ENCODE measurements at regions not wholly inside any gene's neighbourhood (a gene's known extent, or its start where the extent isn't known, plus 50 kb on each side); places are given as distances from the start of the nearest gene placed in this dataset.

DNA sequence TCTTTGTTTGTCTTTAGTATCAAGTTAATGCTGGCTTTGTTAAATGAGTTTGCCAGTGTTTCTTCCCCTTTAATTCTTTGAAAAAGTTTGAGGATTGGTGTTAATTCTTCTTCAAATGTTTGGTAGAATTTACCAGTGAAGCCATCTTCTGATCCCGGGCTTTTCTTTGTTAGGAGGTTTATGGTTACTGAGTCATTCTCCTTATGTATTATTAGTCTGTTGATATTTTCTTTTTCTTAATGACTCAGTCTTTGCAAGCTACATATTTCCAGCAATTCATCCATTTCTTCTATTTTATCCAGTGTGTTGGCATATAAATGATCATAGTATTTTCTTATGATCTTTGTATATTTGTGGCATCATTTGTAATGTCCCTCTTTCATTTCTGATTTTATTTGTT is 74.5 kb upstream of the SPINK5 start:
- Histone ChIP-seq H3K27ac (ENCODE audit: low read depth, low read length) (no peak overlapping the region), H3K4me3 (ENCODE audit: insufficient read depth, low read depth, low read length) (no peak overlapping the region), H3K36me3 (ENCODE audit: insufficient read depth, low read length) (no peaks in the 10 kb centered on the region), H3K4me2 (ENCODE audit: low read length) (no peak overlapping the region), H2AFZ (ENCODE audit: low read depth, low read length) (no peak overlapping the region), H3K9ac (ENCODE audit: low read length) (no peak overlapping the region), H3K27me3 (ENCODE audit: insufficient read depth, low read length) (no peaks in the 10 kb centered on the region), H3K79me2 (ENCODE audit: insufficient read depth, low read length) (no peaks in the 10 kb centered on the region), H3K9me3 (ENCODE audit: insufficient read depth, low read depth, low read length) (no peaks in the 10 kb centered on the region), H3K4me1 (ENCODE audit: insufficient read depth, low read length) (no peaks in the 10 kb centered on the region), H4K20me1 (ENCODE audit: insufficient read depth, low read length) (no peaks in the 10 kb centered on the region)
- Mint-ChIP-seq H3K27ac (ENCODE audit: unreplicated experiment) (no peak overlapping the region), H3K4me3 (ENCODE audit: unreplicated experiment) (no peak overlapping the region), H3K27me3 (ENCODE audit: low read depth, unreplicated experiment) (no peaks in the 10 kb centered on the region), H3K4me1 (ENCODE audit: low read depth, unreplicated experiment) (no peaks in the 10 kb centered on the region), H3K36me3 (ENCODE audit: low read depth, unreplicated experiment) (no peaks in the 10 kb centered on the region), H3K9me3 (ENCODE audit: unreplicated experiment) (no peaks in the 10 kb centered on the region)
- FAIRE-seq (no peak), DNase-seq (ENCODE audit: low read depth) (no peak)
- no peak for TF ChIP-seq EZH2 (IDR thresholded peaks at IDR 0.05; ENCODE audit: insufficient read depth, low read length)
- TF ChIP-seq, protein P1, sequence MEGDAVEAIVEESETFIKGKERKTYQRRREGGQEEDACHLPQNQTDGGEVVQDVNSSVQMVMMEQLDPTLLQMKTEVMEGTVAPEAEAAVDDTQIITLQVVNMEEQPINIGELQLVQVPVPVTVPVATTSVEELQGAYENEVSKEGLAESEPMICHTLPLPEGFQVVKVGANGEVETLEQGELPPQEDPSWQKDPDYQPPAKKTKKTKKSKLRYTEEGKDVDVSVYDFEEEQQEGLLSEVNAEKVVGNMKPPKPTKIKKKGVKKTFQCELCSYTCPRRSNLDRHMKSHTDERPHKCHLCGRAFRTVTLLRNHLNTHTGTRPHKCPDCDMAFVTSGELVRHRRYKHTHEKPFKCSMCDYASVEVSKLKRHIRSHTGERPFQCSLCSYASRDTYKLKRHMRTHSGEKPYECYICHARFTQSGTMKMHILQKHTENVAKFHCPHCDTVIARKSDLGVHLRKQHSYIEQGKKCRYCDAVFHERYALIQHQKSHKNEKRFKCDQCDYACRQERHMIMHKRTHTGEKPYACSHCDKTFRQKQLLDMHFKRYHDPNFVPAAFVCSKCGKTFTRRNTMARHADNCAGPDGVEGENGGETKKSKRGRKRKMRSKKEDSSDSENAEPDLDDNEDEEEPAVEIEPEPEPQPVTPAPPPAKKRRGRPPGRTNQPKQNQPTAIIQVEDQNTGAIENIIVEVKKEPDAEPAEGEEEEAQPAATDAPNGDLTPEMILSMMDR (IDR thresholded peaks at IDR 0.05; ENCODE audit: insufficient read depth, low read depth, low read length) = no peak

DNA sequence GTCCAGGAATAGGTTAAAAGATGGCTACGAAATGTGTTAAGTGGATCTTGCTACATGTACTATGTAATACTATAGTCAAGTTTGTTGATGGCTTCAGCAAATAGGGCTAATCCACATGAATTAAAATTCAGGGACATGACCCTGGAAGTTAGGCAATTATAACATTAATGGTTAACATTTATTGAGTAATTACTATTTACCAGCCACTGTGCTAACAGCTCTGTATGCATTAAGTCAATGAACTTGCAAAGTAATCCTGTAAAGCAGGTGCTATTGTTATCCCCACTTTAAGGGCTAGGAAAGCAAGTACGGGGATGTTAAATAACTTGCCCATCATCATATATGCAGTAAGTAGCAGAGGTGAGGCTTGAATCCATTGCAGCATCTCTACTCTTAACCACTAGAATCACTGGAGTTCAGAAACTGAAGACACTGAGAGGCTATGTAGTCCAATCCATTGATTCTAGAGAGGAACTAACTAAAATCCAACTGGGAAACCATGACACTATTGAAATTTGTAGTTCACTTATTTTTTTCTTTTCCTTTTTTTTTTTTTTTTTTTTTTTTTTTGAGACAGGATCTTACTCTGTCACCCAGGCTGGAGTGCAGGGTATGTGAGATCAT is 77.5 kb upstream of the SPINK5 start:
- Histone ChIP-seq H3K36me3 (ENCODE audit: insufficient read depth, low read length) (no peaks in the 10 kb centered on the region), H3K79me2 (ENCODE audit: insufficient read depth, low read length) (no peaks in the 10 kb centered on the region), H3K9me3 (ENCODE audit: insufficient read depth, low read depth, low read length) (no peaks in the 10 kb centered on the region), H3K27ac (ENCODE audit: low read depth, low read length) (no peak overlapping the region), H3K4me3 (ENCODE audit: insufficient read depth, low read depth, low read length) (no peak overlapping the region), H4K20me1 (ENCODE audit: insufficient read depth, low read length) (no peaks in the 10 kb centered on the region), H3K4me1 (ENCODE audit: insufficient read depth, low read length) (no peaks in the 10 kb centered on the region), H3K9ac (ENCODE audit: low read length) (no peak overlapping the region), H3K4me2 (ENCODE audit: low read length) (no peak overlapping the region), H3K27me3 (ENCODE audit: insufficient read depth, low read length) (no peaks in the 10 kb centered on the region), H2AFZ (ENCODE audit: low read depth, low read length) (no peak overlapping the region)
- Mint-ChIP-seq H3K4me3 (ENCODE audit: unreplicated experiment) (no peak overlapping the region), H3K27me3 (ENCODE audit: low read depth, unreplicated experiment) (no peaks in the 10 kb centered on the region), H3K9me3 (ENCODE audit: unreplicated experiment) (no peaks in the 10 kb centered on the region), H3K27ac (ENCODE audit: unreplicated experiment) (no peak overlapping the region), H3K36me3 (ENCODE audit: low read depth, unreplicated experiment) (no peaks in the 10 kb centered on the region), H3K4me1 (ENCODE audit: low read depth, unreplicated experiment) (no peaks in the 10 kb centered on the region)
- FAIRE-seq = no peak
- TF ChIP-seq, protein P1 (IDR thresholded peaks at IDR 0.05; ENCODE audit: insufficient read depth, low read depth, low read length) = no peak
- TF ChIP-seq EZH2 (IDR thresholded peaks at IDR 0.05; ENCODE audit: insufficient read depth, low read length) = no peak
- DNase-seq (ENCODE audit: low read depth) = no peak

DNA sequence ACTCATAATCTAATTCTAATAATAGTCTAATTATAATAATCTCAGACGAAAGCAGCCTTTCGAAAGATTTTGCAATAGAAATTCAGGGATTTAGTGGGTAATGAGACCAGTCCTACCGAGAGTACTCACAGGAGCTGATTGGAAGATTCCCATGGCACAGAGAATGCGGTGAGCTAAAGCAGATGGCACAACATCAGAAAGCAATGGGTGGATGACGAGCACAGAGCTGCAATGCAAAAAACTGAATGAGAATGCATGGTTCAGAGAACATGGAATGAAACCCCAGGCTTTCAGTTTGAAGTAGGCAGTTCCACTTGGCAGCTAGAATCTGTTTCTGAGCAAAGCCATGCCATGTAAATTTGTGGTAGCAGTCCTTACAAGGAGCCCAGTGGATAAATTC is 78.2 kb upstream of the SPINK5 start:
- DNase-seq (ENCODE audit: low read depth) (no peak), FAIRE-seq (no peak)
- Histone ChIP-seq H3K79me2 (ENCODE audit: insufficient read depth, low read length) (no peaks in the 10 kb centered on the region), H2AFZ (ENCODE audit: low read depth, low read length) (no peak overlapping the region), H3K4me1 (ENCODE audit: insufficient read depth, low read length) (no peaks in the 10 kb centered on the region), H3K9ac (ENCODE audit: low read length) (no peak overlapping the region), H3K4me2 (ENCODE audit: low read length) (no peak overlapping the region), H3K27ac (ENCODE audit: low read depth, low read length) (no peak overlapping the region), H3K4me3 (ENCODE audit: insufficient read depth, low read depth, low read length) (no peak overlapping the region), H3K36me3 (ENCODE audit: insufficient read depth, low read length) (no peaks in the 10 kb centered on the region), H3K9me3 (ENCODE audit: insufficient read depth, low read depth, low read length) (no peaks in the 10 kb centered on the region), H4K20me1 (ENCODE audit: insufficient read depth, low read length) (no peaks in the 10 kb centered on the region), H3K27me3 (ENCODE audit: insufficient read depth, low read length) (no peaks in the 10 kb centered on the region)
- no peaks in the 10 kb centered on the region for H3K4me1 Mint-ChIP-seq (ENCODE audit: low read depth, unreplicated experiment)
- H3K27ac Mint-ChIP-seq (ENCODE audit: unreplicated experiment) = no peak overlapping the region
- H3K27me3 Mint-ChIP-seq (ENCODE audit: low read depth, unreplicated experiment) = no peaks in the 10 kb centered on the region
- TF ChIP-seq, protein P1 (IDR thresholded peaks at IDR 0.05; ENCODE audit: insufficient read depth, low read depth, low read length) = no peak
- TF ChIP-seq EZH2 (IDR thresholded peaks at IDR 0.05; ENCODE audit: insufficient read depth, low read length) = no peak
- no peaks in the 10 kb centered on the region for H3K9me3 Mint-ChIP-seq (ENCODE audit: unreplicated experiment)
- no peaks in the 10 kb centered on the region for H3K36me3 Mint-ChIP-seq (ENCODE audit: low read depth, unreplicated experiment)
- no peak overlapping the region for H3K4me3 Mint-ChIP-seq (ENCODE audit: unreplicated experiment)

All from astrocyte (in vitro differentiated cells and primary cell).